GM12801 (cell line): ENCODE measurements at regions not wholly inside any gene's neighbourhood (a gene's known extent, or its start where the extent isn't known, plus 50 kb on each side); places are given as distances from the start of the nearest gene placed in this dataset.

ENCODE experiments used
- CTCF ChIP-seq: IDR thresholded peaks from one replicate; pipeline ENCODE4 v1.5.1; 2011; ENCODE audit warnings: control low read depth; ENCODE audit not compliant: insufficient read length; ENCODE audit errors: extremely low read depth

GRCh38 chr15:79538527-79538926 is 106.4 kb downstream of the MINAR1 start:
- TF ChIP-seq CTCF: no peak

GRCh38 chr15:79539401-79539800 is 107.3 kb downstream of the MINAR1 start:
- TF ChIP-seq CTCF: no peak

GRCh38 chr15:79540551-79540950 is 108.4 kb downstream of the MINAR1 start:
- TF ChIP-seq CTCF: no peak

GRCh38 chr15:79541196-79541595 is 109.1 kb downstream of the MINAR1 start:
- TF ChIP-seq CTCF: no peak

GRCh38 chr15:79543097-79543496 is 111.0 kb downstream of the MINAR1 start:
- no peak for TF ChIP-seq CTCF

GRCh38 chr15:79549196-79549595 is 117.1 kb downstream of the MINAR1 start:
- no peak for TF ChIP-seq CTCF

GRCh38 chr15:79560384-79560783 is 128.2 kb downstream of the MINAR1 start:
- no peak for TF ChIP-seq CTCF

- no peak for TF ChIP-seq CTCF
Observed at GRCh38 chr15:79561982-79562381, 129.8 kb downstream of the MINAR1 start.
